Left ventricle myocardium inferior (tissue), 1 donor: ENCODE measurements at regions not wholly inside any gene's neighbourhood (a gene's known extent, or its start where the extent isn't known, plus 50 kb on each side); places are given as distances from the start of the nearest gene placed in this dataset.

ENCODE experiments used
- DNase-seq: peaks from one replicate; pipeline ENCODE4 v3.0.0-alpha.2; 2020
- H3K27ac ChIP-seq: fragments of 200-600 bp; replicated peaks from 2 replicates; pipeline ENCODE4 v1.8.0; 2021
- H3K27me3 ChIP-seq: fragments of 200-600 bp; 2 replicates; pipeline ENCODE4 v1.8.0; 2021; ENCODE audit warnings: low read depth
- H3K36me3 ChIP-seq: fragments of 200-600 bp; 2 replicates; pipeline ENCODE4 v1.8.0; 2021
- H3K4me1 ChIP-seq: fragments of 200-600 bp; 2 replicates; pipeline ENCODE4 v1.8.0; 2021
- H3K4me3 ChIP-seq: fragments of 200-600 bp; 2 replicates; pipeline ENCODE4 v1.8.0; 2021; ENCODE audit warnings: mild to moderate bottlenecking, moderate library complexity
- H3K9me3 ChIP-seq: fragments of 200-600 bp; replicated peaks from 2 replicates; pipeline ENCODE4 v1.8.0; 2021
- intact Hi-C: fragments of 100-400 bp; cut with micrococcal nuclease; formaldehyde crosslinking; loops from one replicate; pipeline ENCODE4 v1.11.0; 2022
- TF ChIP-seq, protein P1 (sequence below): fragments of 200-600 bp; IDR thresholded peaks from 2 replicates; pipeline ENCODE4 v1.8.0; 2021; ENCODE audit warnings: antibody characterized with exemption, mild to moderate bottlenecking, borderline replicate concordance
- donor health status: DM: no; HTN: yes; CAD: no; lungs with severe emphysema.

DNA sequence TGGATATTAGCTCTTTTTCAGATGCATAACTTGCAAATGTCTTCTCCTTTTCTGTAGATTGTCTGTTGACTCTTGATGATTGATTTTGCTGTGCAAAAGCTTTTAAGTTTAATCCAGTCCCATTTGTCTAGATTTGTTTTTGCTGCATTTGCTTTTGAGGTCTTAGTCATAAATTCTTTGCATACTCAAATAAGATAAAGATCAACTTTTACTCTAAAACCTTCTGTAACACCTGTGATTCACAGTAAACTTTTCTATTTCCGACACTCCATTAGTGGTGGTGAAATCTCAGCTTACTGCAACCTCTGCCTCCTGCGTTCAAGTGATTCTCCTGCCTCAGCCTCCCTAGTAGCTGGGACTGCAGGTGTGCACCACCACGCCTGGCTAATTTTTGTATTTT lies 239.0 kb upstream of the ST8SIA4 start:
- peaks cover 20% of the 10 kb centered on the region for H3K9me3 ChIP-seq
- no peaks in the 10 kb centered on the region for H3K27me3 ChIP-seq
- H3K36me3 ChIP-seq, result no peaks in the 10 kb centered on the region
- H3K4me3 ChIP-seq, result no peak overlapping the region
- TF ChIP-seq, protein P1, sequence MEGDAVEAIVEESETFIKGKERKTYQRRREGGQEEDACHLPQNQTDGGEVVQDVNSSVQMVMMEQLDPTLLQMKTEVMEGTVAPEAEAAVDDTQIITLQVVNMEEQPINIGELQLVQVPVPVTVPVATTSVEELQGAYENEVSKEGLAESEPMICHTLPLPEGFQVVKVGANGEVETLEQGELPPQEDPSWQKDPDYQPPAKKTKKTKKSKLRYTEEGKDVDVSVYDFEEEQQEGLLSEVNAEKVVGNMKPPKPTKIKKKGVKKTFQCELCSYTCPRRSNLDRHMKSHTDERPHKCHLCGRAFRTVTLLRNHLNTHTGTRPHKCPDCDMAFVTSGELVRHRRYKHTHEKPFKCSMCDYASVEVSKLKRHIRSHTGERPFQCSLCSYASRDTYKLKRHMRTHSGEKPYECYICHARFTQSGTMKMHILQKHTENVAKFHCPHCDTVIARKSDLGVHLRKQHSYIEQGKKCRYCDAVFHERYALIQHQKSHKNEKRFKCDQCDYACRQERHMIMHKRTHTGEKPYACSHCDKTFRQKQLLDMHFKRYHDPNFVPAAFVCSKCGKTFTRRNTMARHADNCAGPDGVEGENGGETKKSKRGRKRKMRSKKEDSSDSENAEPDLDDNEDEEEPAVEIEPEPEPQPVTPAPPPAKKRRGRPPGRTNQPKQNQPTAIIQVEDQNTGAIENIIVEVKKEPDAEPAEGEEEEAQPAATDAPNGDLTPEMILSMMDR, result no peak
- H3K4me1 ChIP-seq, result no peaks in the 10 kb centered on the region
- no peak for DNase-seq
- intact Hi-C loops, result no loop called here
- no peak overlapping the region for H3K27ac ChIP-seq

DNA sequence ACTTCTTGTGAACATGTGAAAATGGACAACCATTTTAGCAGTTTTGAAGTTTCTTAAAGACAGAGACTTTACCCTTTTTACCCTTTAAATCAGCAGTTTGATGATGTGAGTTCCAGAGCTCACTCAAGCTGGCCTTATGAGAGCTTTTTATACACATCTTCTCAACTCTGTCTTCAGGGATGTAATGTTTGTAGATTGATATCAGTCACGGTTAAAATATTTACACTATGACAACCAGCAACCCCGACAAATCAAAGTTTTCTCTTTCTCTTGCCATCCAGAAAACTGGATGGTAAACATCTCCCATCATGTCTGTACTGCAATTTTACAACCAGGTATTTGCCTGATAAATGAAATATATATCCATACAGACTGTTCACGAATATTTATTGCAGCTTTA lies 233.4 kb upstream of the ST8SIA4 start:
- no peak overlapping the region for H3K27ac ChIP-seq
- DNase-seq, result no peak
- no peaks in the 10 kb centered on the region for H3K4me1 ChIP-seq
- H3K36me3 ChIP-seq, result no peaks in the 10 kb centered on the region
- H3K27me3 ChIP-seq, result no peaks in the 10 kb centered on the region
- TF ChIP-seq, protein P1, result no peak
- H3K4me3 ChIP-seq, result no peak overlapping the region
- intact Hi-C loops, result no loop called here
- peaks cover 18% of the 10 kb centered on the region for H3K9me3 ChIP-seq

DNA sequence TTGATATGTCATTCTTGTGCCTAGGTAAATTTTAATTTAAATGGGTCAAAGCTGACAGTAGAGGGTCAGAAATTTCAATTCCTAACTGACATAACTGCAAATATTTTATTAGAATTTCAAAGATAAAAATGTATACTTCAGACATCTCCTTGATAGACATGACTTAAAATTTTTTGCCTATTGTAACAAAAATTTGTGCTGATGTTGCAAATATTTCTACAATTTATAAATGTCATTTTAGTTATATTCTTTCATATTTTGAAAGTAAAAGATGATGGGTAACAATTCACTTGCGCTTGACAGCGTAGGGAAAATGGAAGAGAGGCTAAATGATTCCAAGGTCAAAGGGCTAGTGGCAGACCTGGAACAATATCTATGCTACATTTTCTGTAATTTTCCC lies 220.3 kb upstream of the ST8SIA4 start:
- no peaks in the 10 kb centered on the region for H3K4me1 ChIP-seq
- TF ChIP-seq, protein P1, result no peak
- no peak for DNase-seq
- H3K27me3 ChIP-seq, result no peaks in the 10 kb centered on the region
- peaks cover 5% of the 10 kb centered on the region for H3K9me3 ChIP-seq
- no peak overlapping the region for H3K27ac ChIP-seq
- no peak overlapping the region for H3K4me3 ChIP-seq
- no peaks in the 10 kb centered on the region for H3K36me3 ChIP-seq
- intact Hi-C loops, result no loop called here

DNA sequence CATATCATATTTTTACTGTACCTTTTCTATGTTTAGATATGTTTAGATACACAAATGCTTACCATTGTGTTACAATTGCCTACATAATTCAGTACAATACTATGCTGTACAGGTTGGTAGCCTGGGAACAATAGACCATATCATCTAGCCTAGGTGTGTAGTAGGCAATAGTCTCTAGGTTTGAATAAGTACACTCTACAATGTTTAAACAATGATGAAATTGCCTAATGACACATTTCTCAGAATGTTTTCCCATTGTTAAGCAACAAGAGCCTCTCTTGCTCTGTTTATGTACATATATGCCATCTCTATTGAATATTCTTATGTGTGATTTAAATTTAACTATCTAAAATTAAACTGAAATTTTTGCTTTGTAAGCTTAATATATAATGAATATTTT lies 209.6 kb upstream of the ST8SIA4 start:
- TF ChIP-seq, protein P1, result no peak
- DNase-seq, result no peak
- intact Hi-C loops, result no loop called here
- no peaks in the 10 kb centered on the region for H3K27me3 ChIP-seq
- no peak overlapping the region for H3K27ac ChIP-seq
- H3K9me3 ChIP-seq, result no peaks in the 10 kb centered on the region
- no peaks in the 10 kb centered on the region for H3K36me3 ChIP-seq
- H3K4me3 ChIP-seq, result no peak overlapping the region
- no peaks in the 10 kb centered on the region for H3K4me1 ChIP-seq

DNA sequence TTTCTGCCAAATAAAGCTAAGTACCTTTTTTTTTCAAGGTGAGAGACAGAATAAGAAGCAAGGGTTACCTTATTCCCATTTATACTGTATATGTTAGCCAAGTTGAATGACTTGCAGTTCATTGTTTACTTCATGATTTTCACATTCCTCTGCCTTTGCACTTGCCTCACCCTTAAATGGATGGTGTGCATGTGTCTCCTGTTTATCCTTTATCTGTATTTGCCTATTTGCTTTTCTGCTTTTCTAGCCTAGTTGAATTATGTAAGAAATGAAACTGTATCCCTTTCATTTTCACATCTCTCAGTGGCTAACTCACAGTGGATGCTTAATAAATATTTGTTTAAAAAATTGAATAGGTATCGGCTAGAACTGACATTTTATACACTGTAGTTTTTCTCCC lies 200.8 kb upstream of the ST8SIA4 start:
- Histone ChIP-seq H3K27ac (no peak overlapping the region), H3K4me3 (no peak overlapping the region), H3K27me3 (no peaks in the 10 kb centered on the region), H3K36me3 (no peaks in the 10 kb centered on the region), H3K4me1 (no peaks in the 10 kb centered on the region), H3K9me3 (no peaks in the 10 kb centered on the region)
- intact Hi-C loops, result no loop called here
- TF ChIP-seq, protein P1, result no peak
- no peak for DNase-seq

DNA sequence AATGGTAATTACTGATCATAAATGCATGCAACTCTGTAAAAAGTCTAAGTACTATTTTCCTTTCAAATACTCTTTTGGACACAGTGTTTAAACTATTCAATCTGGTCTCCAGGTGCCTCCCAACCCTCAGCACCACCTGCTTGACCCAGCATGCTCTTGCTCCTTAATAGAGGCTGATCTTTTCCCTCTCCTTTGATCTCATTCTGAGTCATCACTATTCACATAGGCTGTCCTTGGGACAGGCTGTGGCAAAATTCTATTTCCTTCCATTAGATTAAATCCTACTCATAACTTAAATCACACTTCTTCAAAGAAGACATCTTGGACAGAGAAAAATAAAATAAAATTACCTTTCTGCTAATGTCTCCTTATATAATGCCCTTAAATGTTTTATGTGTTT lies 199.4 kb upstream of the ST8SIA4 start:
- no peak for DNase-seq
- TF ChIP-seq, protein P1, result no peak
- intact Hi-C loops, result no loop called here
- no peaks in the 10 kb centered on the region for H3K27me3 ChIP-seq
- no peak overlapping the region for H3K27ac ChIP-seq
- H3K4me1 ChIP-seq, result no peaks in the 10 kb centered on the region
- H3K36me3 ChIP-seq, result no peaks in the 10 kb centered on the region
- H3K4me3 ChIP-seq, result no peak overlapping the region
- no peaks in the 10 kb centered on the region for H3K9me3 ChIP-seq
